Left ventricle myocardium inferior (tissue), 1 donor: ENCODE measurements at regions not wholly inside any gene's neighbourhood (a gene's known extent, or its start where the extent isn't known, plus 50 kb on each side); places are given as distances from the start of the nearest gene placed in this dataset.
A peak's percentile ranks its signal among the peaks of the same experiment; 100 is the strongest.

Experiments used
- DNase-seq: peaks from one replicate; pipeline ENCODE4 v3.0.0-alpha.2; 2020
- H3K27ac ChIP-seq: fragments of 200-600 bp; replicated peaks from 2 replicates; pipeline ENCODE4 v1.8.0; 2021
- H3K27me3 ChIP-seq: fragments of 200-600 bp; 2 replicates; pipeline ENCODE4 v1.8.0; 2021; ENCODE audit warnings: low read depth
- H3K36me3 ChIP-seq: fragments of 200-600 bp; 2 replicates; pipeline ENCODE4 v1.8.0; 2021
- H3K4me1 ChIP-seq: fragments of 200-600 bp; 2 replicates; pipeline ENCODE4 v1.8.0; 2021
- H3K4me3 ChIP-seq: fragments of 200-600 bp; 2 replicates; pipeline ENCODE4 v1.8.0; 2021; ENCODE audit warnings: mild to moderate bottlenecking, moderate library complexity
- H3K9me3 ChIP-seq: fragments of 200-600 bp; replicated peaks from 2 replicates; pipeline ENCODE4 v1.8.0; 2021
- intact Hi-C: fragments of 100-400 bp; cut with micrococcal nuclease; formaldehyde crosslinking; loops from one replicate; pipeline ENCODE4 v1.11.0; 2022
- TF ChIP-seq, protein P1 (sequence below): fragments of 200-600 bp; IDR thresholded peaks from 2 replicates; pipeline ENCODE4 v1.8.0; 2021; ENCODE audit warnings: antibody characterized with exemption, mild to moderate bottlenecking, borderline replicate concordance
- donor health status: DM: no; HTN: yes; CAD: no; lungs with severe emphysema.

- no peaks in the 10 kb centered on the region for H3K36me3 ChIP-seq
- no peaks in the 10 kb centered on the region for H3K4me1 ChIP-seq
- TF ChIP-seq, protein P1, sequence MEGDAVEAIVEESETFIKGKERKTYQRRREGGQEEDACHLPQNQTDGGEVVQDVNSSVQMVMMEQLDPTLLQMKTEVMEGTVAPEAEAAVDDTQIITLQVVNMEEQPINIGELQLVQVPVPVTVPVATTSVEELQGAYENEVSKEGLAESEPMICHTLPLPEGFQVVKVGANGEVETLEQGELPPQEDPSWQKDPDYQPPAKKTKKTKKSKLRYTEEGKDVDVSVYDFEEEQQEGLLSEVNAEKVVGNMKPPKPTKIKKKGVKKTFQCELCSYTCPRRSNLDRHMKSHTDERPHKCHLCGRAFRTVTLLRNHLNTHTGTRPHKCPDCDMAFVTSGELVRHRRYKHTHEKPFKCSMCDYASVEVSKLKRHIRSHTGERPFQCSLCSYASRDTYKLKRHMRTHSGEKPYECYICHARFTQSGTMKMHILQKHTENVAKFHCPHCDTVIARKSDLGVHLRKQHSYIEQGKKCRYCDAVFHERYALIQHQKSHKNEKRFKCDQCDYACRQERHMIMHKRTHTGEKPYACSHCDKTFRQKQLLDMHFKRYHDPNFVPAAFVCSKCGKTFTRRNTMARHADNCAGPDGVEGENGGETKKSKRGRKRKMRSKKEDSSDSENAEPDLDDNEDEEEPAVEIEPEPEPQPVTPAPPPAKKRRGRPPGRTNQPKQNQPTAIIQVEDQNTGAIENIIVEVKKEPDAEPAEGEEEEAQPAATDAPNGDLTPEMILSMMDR, result no peak
- DNase-seq, result no peak
- no peaks in the 10 kb centered on the region for H3K9me3 ChIP-seq
- intact Hi-C loops, result no loop called here
- no peaks in the 10 kb centered on the region for H3K27me3 ChIP-seq
- H3K27ac ChIP-seq, result no peak overlapping the region
- no peak overlapping the region for H3K4me3 ChIP-seq
Observed at GRCh38 chr12:94062796-94063635, 85.4 kb upstream of the PLXNC1 start.

- no peak overlapping the region for H3K4me3 ChIP-seq
- peaks cover 10% of the 10 kb centered on the region for H3K9me3 ChIP-seq
- intact Hi-C loops, result no loop called here
- H3K4me1 ChIP-seq, result peaks cover 26% of the 10 kb centered on the region
- DNase-seq, result no peak
- H3K36me3 ChIP-seq, result no peaks in the 10 kb centered on the region
- no peaks in the 10 kb centered on the region for H3K27me3 ChIP-seq
- TF ChIP-seq, protein P1, result no peak
- H3K27ac ChIP-seq, result no peak overlapping the region
Observed at GRCh38 chr12:94070520-94070919, 77.9 kb upstream of the PLXNC1 start.

DNA sequence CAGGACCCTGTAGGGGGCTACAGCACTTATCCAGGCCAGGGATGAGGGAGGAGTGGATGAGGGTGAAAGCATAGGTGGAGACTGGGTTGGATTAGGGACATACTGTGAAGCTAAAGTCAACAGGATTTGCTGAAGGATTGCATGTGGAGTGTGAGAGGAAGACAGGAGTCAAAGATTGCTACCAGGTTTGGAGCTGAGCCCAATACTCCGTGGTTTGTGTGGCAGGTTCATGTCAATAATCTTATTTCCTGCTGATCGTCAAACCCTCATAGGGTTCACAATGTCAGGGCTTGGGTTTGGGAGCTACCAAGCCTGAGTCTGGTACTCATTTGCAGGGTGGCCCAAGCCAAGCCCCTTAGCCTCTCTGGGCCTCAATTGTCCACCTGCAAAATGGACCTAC lies 77.1 kb upstream of the PLXNC1 start:
- DNase-seq, result no peak
- intact Hi-C loops, result no loop called here
- Histone ChIP-seq H3K27ac (no peak overlapping the region), H3K4me1 (peaks cover 31% of the 10 kb centered on the region), H3K4me3 (no peak overlapping the region), H3K9me3 (peaks cover 10% of the 10 kb centered on the region), H3K27me3 (no peaks in the 10 kb centered on the region), H3K36me3 (no peaks in the 10 kb centered on the region)
- TF ChIP-seq, protein P1, result no peak

DNA sequence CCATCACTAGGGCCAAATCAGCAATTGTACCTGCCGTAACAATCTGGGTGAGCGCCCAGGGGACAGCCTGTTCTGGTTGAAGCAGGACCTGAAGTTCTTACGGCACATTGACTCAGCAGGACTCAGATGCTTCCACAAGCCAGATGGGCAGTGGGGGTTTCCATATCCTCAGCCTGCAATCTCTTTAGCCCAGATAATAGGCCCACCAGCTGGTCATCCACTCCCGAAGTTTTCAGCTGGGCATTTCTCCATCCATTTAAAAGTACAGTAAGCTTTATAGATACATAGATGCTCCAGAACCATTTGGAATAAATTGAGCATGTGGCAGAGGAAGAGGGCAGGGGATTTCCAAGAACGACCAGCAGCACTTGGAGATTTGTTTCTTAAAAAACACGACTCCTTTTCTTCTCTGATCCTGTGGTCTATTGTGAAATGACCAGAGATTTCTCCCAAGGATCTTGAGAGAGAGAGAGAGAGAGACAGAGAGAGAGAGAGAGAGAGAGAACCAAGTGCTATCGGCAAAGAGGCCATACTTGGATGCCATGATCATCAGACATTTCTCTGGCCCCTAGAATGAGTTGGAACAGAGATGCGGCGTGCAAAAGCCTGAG lies 74.8 kb upstream of the PLXNC1 start:
- TF ChIP-seq, protein P1, result no peak
- intact Hi-C loops, result no loop called here
- peaks cover 31% of the 10 kb centered on the region for H3K4me1 ChIP-seq
- no peak overlapping the region for H3K4me3 ChIP-seq
- no peaks in the 10 kb centered on the region for H3K36me3 ChIP-seq
- H3K27ac ChIP-seq, result peak overlapping the region; percentile 90
- no peaks in the 10 kb centered on the region for H3K27me3 ChIP-seq
- H3K9me3 ChIP-seq, result peaks cover 8% of the 10 kb centered on the region
- DNase-seq, result peak; percentile 54

GRCh38 chr12:94074216-94074979 lies 74.0 kb upstream of the PLXNC1 start:
- intact Hi-C loops, result no loop called here
- Histone ChIP-seq H3K27ac (peak overlapping the region; percentile 90), H3K36me3 (no peaks in the 10 kb centered on the region), H3K4me3 (peak overlapping the region; percentile 35), H3K27me3 (no peaks in the 10 kb centered on the region), H3K4me1 (peaks cover 31% of the 10 kb centered on the region), H3K9me3 (no peaks in the 10 kb centered on the region)
- TF ChIP-seq, protein P1, result no peak
- peak; percentile 45 for DNase-seq
